Activated effector memory CD4-positive, alpha-beta T cell treated with anti-CD3 and anti-CD28 coated beads, Interleukin-2, amount 50 U/mL, for 16 hours (primary cell): ENCODE measurements at regions not wholly inside any gene's neighbourhood (a gene's known extent, or its start where the extent isn't known, plus 50 kb on each side); places are given as distances from the start of the nearest gene placed in this dataset.
"Not testable (repeated sequence)": the region's sequence is repeated elsewhere in the genome, so short reads cannot be mapped to it uniquely, and the experiment has no call there.

Experiments
- DNase-seq: peaks from one replicate; pipeline ENCODE4 v3.0.0-alpha.2; 2020

GRCh38 chr14:30322819-30323218 is 236.1 kb upstream of the G2E3 start:
- no peak for DNase-seq

- DNase-seq, result no peak
Observed at GRCh38 chr14:30330033-30330432, 228.9 kb upstream of the G2E3 start.

GRCh38 chr14:30330445-30330844 is 228.5 kb upstream of the G2E3 start:
- no peak for DNase-seq

GRCh38 chr14:30331030-30331429 is 227.9 kb upstream of the G2E3 start:
- DNase-seq, result no peak

- no peak for DNase-seq
Observed at GRCh38 chr14:30332374-30332773, 226.6 kb upstream of the G2E3 start.

- no peak for DNase-seq
Observed at GRCh38 chr14:30333934-30334333, 225.0 kb upstream of the G2E3 start.

- DNase-seq, result no peak
Observed at GRCh38 chr14:30337456-30337855, 221.5 kb upstream of the G2E3 start.

- DNase-seq, result no peak
Observed at GRCh38 chr14:30339311-30339901, 219.6 kb upstream of the G2E3 start.

- DNase-seq, result no peak
Observed at GRCh38 chr14:30340495-30340894, 218.5 kb upstream of the G2E3 start.

- no peak for DNase-seq
Observed at GRCh38 chr14:30345511-30345910, 213.4 kb upstream of the G2E3 start.

- no peak for DNase-seq
Observed at GRCh38 chr14:30348445-30348844, 210.5 kb upstream of the G2E3 start.

- no peak for DNase-seq
Observed at GRCh38 chr14:30349520-30349919, 209.4 kb upstream of the G2E3 start.

GRCh38 chr14:30354439-30354838 is 204.5 kb upstream of the G2E3 start:
- DNase-seq, result no peak

GRCh38 chr14:30355431-30355913 is 203.5 kb upstream of the G2E3 start:
- no peak for DNase-seq

- DNase-seq, result no peak
Observed at GRCh38 chr14:30356438-30357202, 202.3 kb upstream of the G2E3 start.

GRCh38 chr14:30357791-30358190 is 201.2 kb upstream of the G2E3 start:
- no peak for DNase-seq

GRCh38 chr14:30362369-30363218 is 196.4 kb upstream of the G2E3 start:
- no peak for DNase-seq

- not testable (repeated sequence) for DNase-seq
Observed at GRCh38 chr14:30363219-30363880, 195.6 kb upstream of the G2E3 start.

GRCh38 chr14:30369502-30370180 is 189.3 kb upstream of the G2E3 start:
- no peak for DNase-seq

GRCh38 chr14:30373053-30373452 is 185.9 kb upstream of the G2E3 start:
- no peak for DNase-seq

GRCh38 chr14:30373526-30373925 is 185.4 kb upstream of the G2E3 start:
- DNase-seq, result no peak

- peak; percentile 82 for DNase-seq
Observed at GRCh38 chr14:30375296-30375892, 183.6 kb upstream of the G2E3 start.
